GM18517 (cell line): ENCODE measurements at regions not wholly inside any gene's neighbourhood (a gene's known extent, or its start where the extent isn't known, plus 50 kb on each side); places are given as distances from the start of the nearest gene placed in this dataset.

Experiments used
- ATAC-seq: cut with Tn5 transposase; IDR thresholded peaks from one replicate; pipeline ENCODE4 v1.9.1; 2021; ENCODE audit warnings: mild to moderate bottlenecking, moderate library complexity; ENCODE audit not compliant: unreplicated experiment

GRCh38 chr3:193825617-193826016, 232.6 kb downstream of the OPA1 start:
- no peak for ATAC-seq

- ATAC-seq, result no peak
Measured at GRCh38 chr3:193826159-193826795, 233.3 kb downstream of the OPA1 start.

DNA sequence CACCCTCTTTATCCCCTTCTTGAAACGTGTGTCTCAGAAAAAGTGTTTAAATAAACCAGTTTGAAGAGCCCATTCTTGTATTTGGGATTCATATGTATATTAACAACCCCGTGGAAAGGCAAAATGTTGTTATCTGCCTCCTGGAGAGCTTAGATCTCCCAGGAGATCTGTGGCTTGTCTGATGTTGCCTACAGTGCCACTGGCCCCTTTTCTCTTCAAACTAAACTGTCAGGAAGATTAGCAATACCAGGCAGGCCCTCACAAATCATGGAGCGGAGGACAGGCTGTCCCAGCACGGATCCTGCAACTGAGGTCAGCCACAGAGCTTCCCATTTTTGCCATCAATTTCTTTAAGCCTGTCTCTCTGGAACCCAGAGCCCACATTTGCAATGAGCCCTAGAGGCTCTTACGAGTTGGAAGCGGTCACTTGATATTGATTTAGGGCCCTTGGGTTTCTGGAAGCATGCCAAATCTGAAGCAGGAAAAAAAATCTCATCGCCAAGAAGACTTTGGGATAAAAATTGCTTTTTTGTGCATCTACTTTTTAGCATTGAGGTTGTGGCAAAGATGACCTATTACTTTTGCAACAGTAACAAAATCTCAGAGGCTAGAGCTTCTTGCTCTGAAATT, 234.1 kb downstream of the OPA1 start:
- no peak for ATAC-seq

DNA sequence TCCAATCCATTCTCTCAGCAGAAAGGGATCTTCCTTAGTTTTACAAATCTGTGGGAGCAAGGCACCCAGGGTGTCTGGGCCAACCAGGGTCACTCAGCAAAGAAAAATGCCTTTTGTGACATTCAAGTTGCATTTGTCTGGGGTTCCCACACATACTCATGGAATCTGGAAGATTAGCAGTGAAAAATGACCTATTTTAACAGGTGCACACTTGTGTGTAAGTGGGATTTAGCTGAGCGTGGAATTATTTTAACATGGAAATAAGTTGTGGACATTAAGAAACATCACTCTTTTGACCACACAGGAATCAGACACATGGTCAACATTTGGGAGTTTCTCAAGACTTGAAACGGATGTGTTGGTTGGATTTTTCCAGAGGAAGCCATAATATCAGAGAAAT, 234.9 kb downstream of the OPA1 start:
- no peak for ATAC-seq

GRCh38 chr3:193828477-193828876, 235.5 kb downstream of the OPA1 start:
- no peak for ATAC-seq

GRCh38 chr3:193829781-193830180, 236.8 kb downstream of the OPA1 start:
- ATAC-seq, result no peak

GRCh38 chr3:193830791-193831191, 237.8 kb downstream of the OPA1 start:
- no peak for ATAC-seq

DNA sequence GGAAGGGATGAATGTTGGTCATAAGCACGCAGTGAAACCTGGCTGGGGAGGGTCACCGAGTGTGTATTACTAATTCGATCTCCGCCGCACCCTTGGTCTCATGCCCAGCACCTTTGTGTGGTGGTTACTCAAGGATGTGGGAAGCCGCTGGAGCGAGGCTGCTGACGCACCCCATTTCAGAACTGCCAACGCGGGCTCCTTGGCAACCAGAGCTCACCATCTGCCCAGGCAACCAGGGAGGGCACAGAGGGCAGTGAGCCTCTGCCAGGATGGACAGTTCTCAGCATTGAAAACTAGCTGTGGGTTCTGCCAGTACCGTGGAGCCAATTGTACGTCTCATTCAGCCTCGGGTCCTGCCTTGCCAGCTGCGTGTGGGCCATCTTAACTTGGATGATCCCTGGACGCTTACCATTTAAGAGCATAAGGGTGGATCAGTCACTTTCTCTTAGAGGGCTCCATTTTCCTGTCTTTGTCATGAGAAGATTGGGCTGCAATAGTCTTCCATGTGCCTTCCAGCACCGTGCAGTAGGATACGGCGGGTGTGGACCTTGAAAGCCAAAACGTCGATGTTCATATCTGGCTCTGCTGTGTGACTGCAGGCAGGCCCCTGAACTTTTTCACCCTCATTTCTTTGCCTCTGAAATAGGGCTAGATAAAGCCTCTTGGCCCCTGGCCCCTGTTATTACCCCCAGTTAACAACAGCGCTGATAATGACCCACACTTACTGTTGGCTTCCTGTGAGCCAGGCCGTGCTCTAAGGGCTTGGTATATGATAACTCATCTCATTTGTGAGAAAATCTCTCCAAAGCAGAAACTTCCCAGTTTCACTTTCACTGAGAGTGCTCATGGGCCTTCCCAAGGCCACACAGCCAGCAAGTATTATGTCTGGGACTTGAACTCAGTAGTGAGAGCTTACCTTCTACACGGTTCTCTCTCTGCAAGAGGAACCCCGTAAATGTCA, 238.8 kb downstream of the OPA1 start:
- no peak for ATAC-seq

GRCh38 chr3:193832833-193833413, 239.9 kb downstream of the OPA1 start:
- ATAC-seq, result no peak

GRCh38 chr3:193833592-193833991, 240.6 kb downstream of the OPA1 start:
- ATAC-seq, result no peak

GRCh38 chr3:193835414-193835813, 242.4 kb downstream of the OPA1 start:
- ATAC-seq, result no peak

DNA sequence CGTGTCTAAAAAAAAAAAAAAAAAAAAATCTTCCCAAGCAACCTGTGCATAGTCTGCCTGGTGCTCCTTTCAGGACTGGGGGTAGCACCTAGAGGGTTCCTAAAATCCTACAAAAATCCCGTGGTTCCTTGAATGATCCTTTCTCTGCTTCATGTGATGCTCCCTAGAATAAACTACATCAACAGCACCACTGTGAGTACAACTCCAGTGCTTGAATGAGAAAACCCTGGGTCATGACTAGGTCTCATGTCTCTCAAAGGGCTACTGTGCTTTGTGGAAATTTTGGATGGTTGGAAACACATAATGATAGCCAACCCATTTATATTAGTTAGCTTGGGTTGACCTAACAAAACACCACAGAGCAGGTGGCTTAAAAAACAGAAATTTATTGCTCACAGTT, 243.5 kb downstream of the OPA1 start:
- ATAC-seq, result no peak

DNA sequence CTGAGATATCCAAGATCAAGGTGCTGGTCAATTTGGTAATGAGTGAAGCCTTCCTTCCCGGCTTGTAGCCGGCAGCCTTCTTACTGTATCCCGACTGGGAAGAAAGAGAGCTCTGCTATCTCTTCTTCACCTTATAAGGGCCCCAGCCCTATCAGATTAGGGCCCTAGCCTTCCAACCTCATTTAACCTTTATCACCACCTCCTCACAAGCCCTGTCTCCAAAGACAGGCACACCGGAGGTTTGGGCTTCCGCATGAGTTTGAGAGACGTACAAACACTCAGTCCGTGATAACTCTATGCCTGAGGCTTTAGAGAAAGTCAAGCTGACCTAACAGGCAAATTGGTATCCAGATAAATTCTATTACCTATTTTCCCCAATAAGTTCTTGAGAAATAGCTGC, 243.9 kb downstream of the OPA1 start:
- no peak for ATAC-seq

- no peak for ATAC-seq
Measured at GRCh38 chr3:193837347-193837827, 244.4 kb downstream of the OPA1 start.

DNA sequence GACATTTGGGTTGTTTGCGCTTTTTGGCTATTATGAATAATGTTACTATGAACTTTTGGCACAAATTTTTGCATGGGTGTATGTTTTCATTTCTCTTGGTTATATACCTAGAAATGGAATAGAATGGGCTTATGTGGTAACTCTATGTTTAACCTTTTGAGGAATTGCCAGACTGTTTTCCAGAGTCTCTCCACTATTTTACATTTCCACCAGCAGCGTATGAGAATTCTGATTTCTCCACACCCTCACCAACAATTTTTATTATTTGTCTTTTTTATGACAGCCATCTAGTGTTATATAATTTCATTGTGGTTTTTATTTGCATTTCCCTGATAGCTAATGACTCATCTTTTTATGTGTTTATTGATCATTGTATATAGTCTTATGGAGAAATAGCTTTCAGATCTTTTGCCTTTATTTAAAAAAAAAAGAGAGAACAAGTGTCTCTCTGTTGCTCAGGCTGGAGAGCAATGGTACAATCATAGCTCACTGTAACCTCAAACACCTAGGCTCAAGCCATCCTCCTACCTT, 247.2 kb downstream of the OPA1 start:
- no peak for ATAC-seq

GRCh38 chr3:193841581-193841980, 248.6 kb downstream of the OPA1 start:
- ATAC-seq, result no peak

GRCh38 chr3:193842029-193842798, 249.2 kb downstream of the OPA1 start:
- ATAC-seq, result peak; percentile 80

DNA sequence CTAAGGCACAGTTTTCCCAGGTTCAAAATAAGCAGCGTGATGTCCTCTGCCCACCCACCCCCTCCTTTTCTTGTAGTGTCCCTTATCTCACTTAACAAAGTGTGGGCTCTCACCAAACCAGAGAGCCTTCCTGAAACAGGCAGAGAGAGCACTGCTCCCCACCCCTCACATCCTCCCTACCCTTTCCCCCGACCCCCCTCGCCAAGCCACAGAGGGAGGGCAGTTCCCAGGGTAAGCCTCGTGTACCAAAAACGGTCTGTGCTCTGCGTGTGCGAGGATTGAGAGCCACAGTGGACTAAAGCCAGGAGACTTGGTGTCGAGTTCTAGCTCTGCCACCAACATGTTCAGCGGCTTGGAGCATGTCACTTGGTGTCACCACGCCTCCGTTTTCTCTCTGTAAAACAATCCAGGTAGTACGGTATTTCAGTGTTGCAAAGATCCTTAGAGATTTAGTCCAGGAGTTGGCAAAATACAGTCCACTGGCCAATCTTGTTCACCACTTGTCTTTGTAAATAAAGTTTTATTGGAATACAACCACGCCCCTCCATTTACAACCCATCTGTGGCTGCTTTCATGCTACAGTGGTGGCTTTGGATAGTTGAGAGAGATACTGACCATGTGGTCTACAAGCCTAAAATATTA, 249.9 kb downstream of the OPA1 start:
- no peak for ATAC-seq

- no peak for ATAC-seq
Measured at GRCh38 chr3:193843474-193844301, 250.7 kb downstream of the OPA1 start.
